ENCODE measurements at regions not wholly inside any gene's neighbourhood (a gene's known extent, or its start where the extent isn't known, plus 50 kb on each side); places are given as distances from the start of the nearest gene placed in this dataset.

DNA sequence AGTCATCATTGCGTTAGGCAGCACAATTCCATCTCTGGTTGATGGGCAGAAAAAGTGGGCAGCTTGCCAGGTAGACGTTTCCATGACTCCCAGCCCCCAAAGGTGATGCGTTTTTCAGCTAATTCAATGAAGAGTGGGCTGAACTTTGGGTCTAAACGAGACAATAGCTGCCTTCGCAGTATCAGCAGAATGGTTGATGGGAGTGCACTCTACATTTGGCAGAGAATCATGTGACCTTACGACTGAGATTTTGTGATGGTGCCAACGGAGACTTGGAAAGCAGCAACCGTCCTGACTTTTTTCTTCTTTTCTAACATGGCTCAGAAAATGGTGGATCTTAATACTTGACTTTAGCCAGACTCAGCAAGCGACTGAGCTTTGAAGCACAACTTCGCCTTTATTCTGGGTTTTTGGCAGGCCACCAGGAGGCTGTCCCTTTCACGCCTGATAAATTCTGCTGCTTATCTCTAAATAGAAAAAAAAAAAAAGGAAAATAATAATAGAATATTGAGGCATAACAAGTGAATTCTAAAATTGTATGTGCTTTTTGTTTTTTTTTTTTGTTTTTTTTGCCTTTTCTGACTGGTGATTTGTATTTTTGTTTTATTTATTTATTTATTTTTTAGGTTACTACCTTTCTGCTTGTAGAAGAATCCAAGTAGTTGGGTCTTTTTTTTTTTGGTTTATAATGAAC, 804.8 kb downstream of the USP25 start:
- TF ChIP-seq, protein P1, sequence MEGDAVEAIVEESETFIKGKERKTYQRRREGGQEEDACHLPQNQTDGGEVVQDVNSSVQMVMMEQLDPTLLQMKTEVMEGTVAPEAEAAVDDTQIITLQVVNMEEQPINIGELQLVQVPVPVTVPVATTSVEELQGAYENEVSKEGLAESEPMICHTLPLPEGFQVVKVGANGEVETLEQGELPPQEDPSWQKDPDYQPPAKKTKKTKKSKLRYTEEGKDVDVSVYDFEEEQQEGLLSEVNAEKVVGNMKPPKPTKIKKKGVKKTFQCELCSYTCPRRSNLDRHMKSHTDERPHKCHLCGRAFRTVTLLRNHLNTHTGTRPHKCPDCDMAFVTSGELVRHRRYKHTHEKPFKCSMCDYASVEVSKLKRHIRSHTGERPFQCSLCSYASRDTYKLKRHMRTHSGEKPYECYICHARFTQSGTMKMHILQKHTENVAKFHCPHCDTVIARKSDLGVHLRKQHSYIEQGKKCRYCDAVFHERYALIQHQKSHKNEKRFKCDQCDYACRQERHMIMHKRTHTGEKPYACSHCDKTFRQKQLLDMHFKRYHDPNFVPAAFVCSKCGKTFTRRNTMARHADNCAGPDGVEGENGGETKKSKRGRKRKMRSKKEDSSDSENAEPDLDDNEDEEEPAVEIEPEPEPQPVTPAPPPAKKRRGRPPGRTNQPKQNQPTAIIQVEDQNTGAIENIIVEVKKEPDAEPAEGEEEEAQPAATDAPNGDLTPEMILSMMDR (IDR thresholded peaks at IDR 0.05), result no peak
- TF ChIP-seq POLR2A (IDR thresholded peaks at IDR 0.05), result no peak
